HG02943 (cell line): ENCODE measurements at regions not wholly inside any gene's neighbourhood (a gene's known extent, or its start where the extent isn't known, plus 50 kb on each side); places are given as distances from the start of the nearest gene placed in this dataset.

Experiments used
- ATAC-seq: cut with Tn5 transposase; IDR thresholded peaks from one replicate; pipeline ENCODE4 v1.9.1; 2021; ENCODE audit warnings: mild to moderate bottlenecking, low read depth, moderate library complexity; ENCODE audit not compliant: unreplicated experiment

- no peak for ATAC-seq
Measured at GRCh38 chr2:44877417-44877816, 64.1 kb upstream of the SIX3 start.

GRCh38 chr2:44879269-44880124 is 62.0 kb upstream of the SIX3 start:
- no peak for ATAC-seq

- ATAC-seq: no peak
Measured at GRCh38 chr2:44880125-44880483, 61.4 kb upstream of the SIX3 start.

- ATAC-seq: no peak
Measured at GRCh38 chr2:44881856-44882255, 59.6 kb upstream of the SIX3 start.

- ATAC-seq: no peak
Measured at GRCh38 chr2:44883356-44883755, 58.1 kb upstream of the SIX3 start.

GRCh38 chr2:44884231-44884630 is 57.3 kb upstream of the SIX3 start:
- no peak for ATAC-seq

GRCh38 chr2:44884677-44885076 is 56.8 kb upstream of the SIX3 start:
- no peak for ATAC-seq

- no peak for ATAC-seq
Measured at GRCh38 chr2:44886414-44886813, 55.1 kb upstream of the SIX3 start.

- no peak for ATAC-seq
Measured at GRCh38 chr2:44889096-44889495, 52.4 kb upstream of the SIX3 start.
